ENCODE measurements at regions not wholly inside any gene's neighbourhood (a gene's known extent, or its start where the extent isn't known, plus 50 kb on each side); places are given as distances from the start of the nearest gene placed in this dataset.

DNA sequence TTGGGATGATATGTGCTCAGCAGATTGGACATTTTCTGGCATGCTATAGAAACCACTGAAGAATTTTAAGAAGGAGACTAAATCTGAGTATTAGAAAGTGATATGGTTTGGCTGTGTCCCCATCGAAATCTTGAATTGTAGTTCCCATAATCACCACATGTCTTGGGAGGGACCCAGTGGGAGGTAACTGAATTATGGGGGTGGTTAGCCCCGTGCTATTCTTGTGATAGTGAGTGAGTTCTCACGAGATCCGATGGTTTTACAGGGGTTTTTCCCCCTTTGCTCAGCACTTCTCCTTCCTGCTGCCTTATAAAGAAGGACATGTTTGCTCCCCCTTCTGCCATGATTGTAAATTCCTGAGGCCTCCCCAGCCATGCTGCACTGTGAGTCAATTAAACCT lies 535.9 kb upstream of the VRK2 start:
- DNase-seq (ENCODE audit: low read depth): no peak

- no peak for DNase-seq (ENCODE audit: low read depth)
Observed at GRCh38 chr2:57515366-57515765, 531.2 kb upstream of the VRK2 start.

DNA sequence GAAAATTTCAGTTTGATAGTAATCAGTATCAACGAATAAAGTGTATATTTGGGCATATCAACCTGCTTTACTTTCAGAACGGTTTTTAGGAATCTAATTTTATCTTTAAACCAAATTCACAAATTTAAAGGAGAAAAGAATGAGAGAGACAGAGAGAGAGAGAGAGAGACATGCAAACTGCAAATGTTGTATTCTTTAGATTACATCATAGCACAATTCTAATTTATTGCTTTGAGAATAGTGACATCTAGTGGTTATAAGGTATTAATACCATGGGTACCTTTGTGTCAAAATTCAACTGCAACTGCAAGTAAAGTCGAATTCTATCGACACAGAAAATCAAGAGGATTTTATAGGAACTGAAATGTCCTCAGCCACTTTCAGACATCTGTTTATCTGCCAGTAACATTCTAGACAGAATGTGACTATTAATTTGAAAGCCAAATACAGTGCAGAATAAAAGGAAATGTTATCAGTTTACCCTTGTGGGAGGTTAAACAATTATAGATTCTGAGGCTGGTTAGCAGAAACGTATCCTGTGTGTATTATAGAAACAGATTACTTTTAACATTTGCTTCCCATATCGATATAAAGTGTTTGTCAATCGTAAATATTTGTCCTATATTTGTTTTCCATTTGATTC lies 529.8 kb upstream of the VRK2 start:
- DNase-seq (ENCODE audit: low read depth): peak; percentile 59

GRCh38 chr2:57523304-57523703 lies 523.3 kb upstream of the VRK2 start:
- DNase-seq (ENCODE audit: low read depth): peak; percentile 15

- DNase-seq (ENCODE audit: low read depth): no peak
Observed at GRCh38 chr2:57527685-57528084, 518.9 kb upstream of the VRK2 start.

DNA sequence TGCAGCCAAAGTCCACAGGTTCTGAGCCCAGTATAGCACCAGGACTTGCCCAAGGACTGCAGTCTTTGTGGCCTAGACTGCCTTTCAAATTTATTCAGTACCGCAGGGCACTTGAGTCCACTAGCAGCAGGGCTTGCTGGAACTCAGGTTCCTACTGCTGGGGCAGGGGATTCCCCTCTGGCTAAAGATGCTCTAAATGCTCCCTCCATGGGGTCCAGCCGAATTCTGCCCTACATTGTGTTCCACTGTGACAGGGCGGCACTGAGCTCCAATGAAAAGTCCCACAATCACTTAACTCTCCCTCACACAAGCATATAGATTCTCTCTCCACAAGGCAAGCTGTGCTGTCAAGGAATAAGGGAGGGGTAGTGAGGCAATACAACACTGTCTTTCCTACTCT lies 518.1 kb upstream of the VRK2 start:
- DNase-seq (ENCODE audit: low read depth): no peak

- DNase-seq (ENCODE audit: low read depth): no peak
Observed at GRCh38 chr2:57534358-57534757, 512.2 kb upstream of the VRK2 start.

- no peak for DNase-seq (ENCODE audit: low read depth)
Observed at GRCh38 chr2:57536535-57537231, 509.9 kb upstream of the VRK2 start.

GRCh38 chr2:57539761-57540160 lies 506.8 kb upstream of the VRK2 start:
- no peak for DNase-seq (ENCODE audit: low read depth)

DNA sequence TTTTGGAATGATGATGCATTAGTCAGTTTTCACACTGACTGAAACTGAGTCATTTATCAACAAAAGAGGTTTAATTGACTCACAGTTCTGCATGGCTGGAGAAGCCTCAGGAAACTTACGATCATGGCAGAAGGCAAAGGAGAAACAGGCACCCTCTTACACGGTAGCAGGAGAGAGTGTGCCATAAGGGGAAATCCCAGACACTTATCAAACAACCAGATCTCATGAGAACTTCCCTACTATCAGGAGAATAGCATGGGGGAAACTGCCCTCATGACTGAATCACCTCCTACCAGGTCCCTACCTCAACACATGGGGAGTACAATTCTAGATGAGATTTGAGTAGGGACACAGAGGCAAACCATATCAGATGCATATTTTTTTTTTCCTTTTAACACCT lies 504.5 kb upstream of the VRK2 start:
- DNase-seq (ENCODE audit: low read depth): no peak

DNA sequence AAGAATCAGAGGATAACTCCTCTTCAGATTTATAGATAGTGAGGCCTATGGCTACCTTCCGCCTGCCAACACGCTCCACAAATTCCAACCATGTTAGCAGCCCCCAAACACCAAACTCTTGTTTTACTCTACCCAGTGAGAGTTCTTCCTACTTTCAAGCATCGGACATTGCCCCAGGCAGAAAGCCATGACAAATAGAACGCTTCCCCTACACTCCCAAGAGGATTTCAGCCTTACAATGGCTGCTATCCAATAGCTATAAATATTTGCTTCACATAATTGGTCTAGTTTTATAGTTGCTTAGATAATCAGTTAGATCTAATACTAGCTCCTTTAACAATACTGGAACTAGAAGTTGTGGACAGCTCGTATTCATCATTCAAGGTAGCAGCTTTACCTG lies 503.4 kb upstream of the VRK2 start:
- DNase-seq (ENCODE audit: low read depth): peak; percentile 27

- DNase-seq (ENCODE audit: low read depth): no peak
Observed at GRCh38 chr2:57544624-57545023, 502.0 kb upstream of the VRK2 start.

GRCh38 chr2:57546478-57546877 lies 500.1 kb upstream of the VRK2 start:
- DNase-seq (ENCODE audit: low read depth): no peak

- peak; percentile 27 for DNase-seq (ENCODE audit: low read depth)
Observed at GRCh38 chr2:57549642-57550102, 496.9 kb upstream of the VRK2 start.

- DNase-seq (ENCODE audit: low read depth): no peak
Observed at GRCh38 chr2:57550912-57551311, 495.7 kb upstream of the VRK2 start.

DNA sequence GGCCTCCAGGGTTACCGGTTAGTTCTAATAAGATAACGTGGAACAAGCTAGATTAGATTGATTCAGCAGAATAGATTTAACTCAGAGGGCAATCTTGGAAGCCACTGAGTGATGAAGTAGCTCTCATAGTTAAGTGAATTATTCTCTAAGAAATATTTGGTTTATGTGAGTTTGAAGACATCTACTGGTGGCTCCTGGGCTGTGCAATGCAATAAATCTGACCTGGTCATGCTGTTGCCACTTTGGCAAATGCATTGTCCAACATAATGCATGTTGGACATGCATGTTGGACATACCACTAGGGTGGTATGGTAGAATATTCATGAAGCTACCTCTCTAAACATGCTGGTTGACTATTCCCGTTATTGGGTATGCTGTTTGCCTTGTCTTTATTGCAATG lies 493.7 kb upstream of the VRK2 start:
- DNase-seq (ENCODE audit: low read depth): peak; percentile 1

GRCh38 chr2:57554348-57554747 lies 492.3 kb upstream of the VRK2 start:
- no peak for DNase-seq (ENCODE audit: low read depth)

GRCh38 chr2:57558312-57558711 lies 488.3 kb upstream of the VRK2 start:
- DNase-seq (ENCODE audit: low read depth): no peak

DNA sequence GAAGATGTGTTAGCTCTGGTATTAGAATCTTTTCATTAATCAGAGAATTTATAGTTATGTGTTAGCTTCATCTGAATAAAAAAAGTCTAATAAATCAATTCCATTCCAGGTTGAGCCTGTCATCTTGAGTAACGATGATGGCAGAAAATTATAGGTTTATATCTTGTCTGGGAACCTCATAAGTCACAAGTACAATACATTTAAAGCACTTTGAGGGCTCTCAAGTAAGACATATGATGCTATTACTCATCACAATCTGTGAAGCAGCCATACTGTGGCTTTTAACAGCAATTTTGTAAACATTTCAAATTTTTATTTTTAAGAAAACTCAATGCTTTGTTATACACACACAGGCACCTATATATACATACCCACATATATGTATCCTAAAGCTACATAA lies 484.1 kb upstream of the VRK2 start:
- no peak for DNase-seq (ENCODE audit: low read depth)

GRCh38 chr2:57563015-57563414 lies 483.6 kb upstream of the VRK2 start:
- DNase-seq (ENCODE audit: low read depth): no peak

GRCh38 chr2:57567245-57567644 lies 479.4 kb upstream of the VRK2 start:
- DNase-seq (ENCODE audit: low read depth): no peak

- DNase-seq (ENCODE audit: low read depth): no peak
Observed at GRCh38 chr2:57569396-57569795, 477.2 kb upstream of the VRK2 start.

GRCh38 chr2:57570961-57571360 lies 475.6 kb upstream of the VRK2 start:
- no peak for DNase-seq (ENCODE audit: low read depth)

DNA sequence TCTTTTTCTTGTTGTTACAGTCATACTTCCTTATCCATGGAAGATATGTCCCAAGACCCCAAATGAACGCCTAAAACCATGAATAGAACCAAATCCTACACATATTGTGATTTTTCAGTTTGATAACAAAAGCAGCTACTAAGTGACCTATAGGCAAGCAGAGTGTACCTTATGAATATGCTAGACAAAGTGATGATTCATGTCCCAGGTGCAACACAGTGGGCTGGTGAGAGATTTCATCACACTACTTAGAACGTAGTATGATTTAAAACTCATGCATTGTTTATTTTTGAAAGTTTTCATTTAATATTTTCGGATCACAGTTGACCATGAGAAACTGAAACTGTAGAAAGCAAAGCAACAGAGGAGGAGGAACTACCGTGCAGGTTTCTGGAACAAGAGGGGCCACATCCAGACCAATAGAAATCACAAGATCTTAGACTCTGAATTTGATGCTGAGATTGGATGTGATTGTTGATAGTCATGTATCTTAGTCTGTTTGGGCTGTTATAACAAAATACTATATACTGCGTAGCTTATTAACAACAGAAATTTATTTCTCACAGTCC lies 470.8 kb upstream of the VRK2 start:
- DNase-seq (ENCODE audit: low read depth): no peak

Measured in EH (cell line).